ENCODE measurements at regions not wholly inside any gene's neighbourhood (a gene's known extent, or its start where the extent isn't known, plus 50 kb on each side); places are given as distances from the start of the nearest gene placed in this dataset.

DNA sequence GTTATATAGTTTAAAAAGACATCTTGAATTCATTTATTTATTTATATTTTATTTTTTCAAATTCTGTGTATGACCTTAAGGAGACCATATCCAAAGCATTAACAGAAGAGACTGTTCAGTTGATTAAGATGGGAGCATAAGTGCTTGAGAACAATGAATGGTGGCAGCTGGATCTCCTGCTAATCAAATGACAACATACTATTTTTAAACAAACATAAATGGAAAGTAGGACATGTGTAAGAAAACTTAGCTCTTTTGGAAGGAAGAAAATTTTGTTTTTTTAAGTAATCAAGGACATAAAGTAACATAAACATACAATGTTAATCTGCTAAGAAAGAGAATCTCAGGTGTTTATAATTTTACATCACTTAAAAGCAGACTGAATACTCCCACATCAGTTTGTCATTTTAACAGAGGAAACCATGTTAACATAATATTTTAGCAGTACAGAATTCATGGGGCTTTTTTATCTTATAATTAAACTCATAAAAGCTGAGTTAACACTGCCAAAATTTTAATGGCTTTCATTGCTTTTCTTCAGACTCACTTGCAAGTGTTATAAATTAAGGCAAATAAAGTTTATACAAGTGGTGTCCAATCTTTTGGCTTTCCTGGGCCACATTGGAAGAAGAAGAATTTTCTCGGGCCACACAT lies 95.1 kb downstream of the MAD2L1 start:
- no peak overlapping the region for H3K4me3 ChIP-seq (ENCODE audit: low read length)
- H3K4me2 ChIP-seq (ENCODE audit: low read length): no peak overlapping the region
- no peak overlapping the region for H3K27ac ChIP-seq (ENCODE audit: low read length)
- H4K20me1 ChIP-seq (ENCODE audit: insufficient read depth): no peaks in the 10 kb centered on the region
- no peaks in the 10 kb centered on the region for H3F3A ChIP-seq (ENCODE audit: insufficient read depth, low read length, poor library complexity, severe bottlenecking)
- no peaks in the 10 kb centered on the region for H3K36me3 ChIP-seq (ENCODE audit: insufficient read depth, low read length)
- H3K9me2 ChIP-seq (ENCODE audit: insufficient read depth, low read length): no peaks in the 10 kb centered on the region
- H2AFZ ChIP-seq (ENCODE audit: low read depth, low read length): no peak overlapping the region
- no peaks in the 10 kb centered on the region for H3K79me2 ChIP-seq (replicated peaks; ENCODE audit: insufficient read depth, low read length)
- no peaks in the 10 kb centered on the region for H3K27me3 ChIP-seq (ENCODE audit: insufficient read depth, low read depth, low read length)
- no peaks in the 10 kb centered on the region for H3K9me3 ChIP-seq (ENCODE audit: low read length)
- TF ChIP-seq POLR2AphosphoS5 (IDR thresholded peaks at IDR 0.05) (no peak), EP300 (conservative IDR thresholded peaks at IDR 0.05; ENCODE audit: poor library complexity, severe bottlenecking) (no peak)
- TF ChIP-seq, protein P1, sequence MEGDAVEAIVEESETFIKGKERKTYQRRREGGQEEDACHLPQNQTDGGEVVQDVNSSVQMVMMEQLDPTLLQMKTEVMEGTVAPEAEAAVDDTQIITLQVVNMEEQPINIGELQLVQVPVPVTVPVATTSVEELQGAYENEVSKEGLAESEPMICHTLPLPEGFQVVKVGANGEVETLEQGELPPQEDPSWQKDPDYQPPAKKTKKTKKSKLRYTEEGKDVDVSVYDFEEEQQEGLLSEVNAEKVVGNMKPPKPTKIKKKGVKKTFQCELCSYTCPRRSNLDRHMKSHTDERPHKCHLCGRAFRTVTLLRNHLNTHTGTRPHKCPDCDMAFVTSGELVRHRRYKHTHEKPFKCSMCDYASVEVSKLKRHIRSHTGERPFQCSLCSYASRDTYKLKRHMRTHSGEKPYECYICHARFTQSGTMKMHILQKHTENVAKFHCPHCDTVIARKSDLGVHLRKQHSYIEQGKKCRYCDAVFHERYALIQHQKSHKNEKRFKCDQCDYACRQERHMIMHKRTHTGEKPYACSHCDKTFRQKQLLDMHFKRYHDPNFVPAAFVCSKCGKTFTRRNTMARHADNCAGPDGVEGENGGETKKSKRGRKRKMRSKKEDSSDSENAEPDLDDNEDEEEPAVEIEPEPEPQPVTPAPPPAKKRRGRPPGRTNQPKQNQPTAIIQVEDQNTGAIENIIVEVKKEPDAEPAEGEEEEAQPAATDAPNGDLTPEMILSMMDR (IDR thresholded peaks at IDR 0.05; ENCODE audit: poor library complexity, severe bottlenecking): no peak
- H3K9ac ChIP-seq (ENCODE audit: low read length): no peak overlapping the region

DNA sequence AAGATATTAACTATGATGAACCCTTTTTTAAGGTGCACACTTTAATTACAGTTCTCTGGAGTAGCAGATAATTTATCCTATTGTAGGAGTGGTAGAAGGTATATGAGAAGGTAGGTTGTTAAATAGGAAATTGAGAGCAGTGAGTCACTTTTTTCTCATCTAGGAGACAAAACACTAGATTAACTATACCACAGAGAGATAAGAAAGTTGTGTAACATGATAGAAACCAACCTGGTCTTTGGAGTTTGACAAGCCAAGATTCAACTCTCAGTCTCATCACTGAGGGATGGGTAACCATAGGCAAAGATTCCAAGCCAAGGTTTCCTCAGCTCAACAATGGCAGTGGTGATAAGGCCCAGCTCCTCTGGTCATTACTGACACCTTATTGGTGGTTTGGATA lies 104.0 kb downstream of the MAD2L1 start:
- H3K4me3 ChIP-seq (ENCODE audit: low read length): no peak overlapping the region
- no peaks in the 10 kb centered on the region for H3F3A ChIP-seq (ENCODE audit: insufficient read depth, low read length, poor library complexity, severe bottlenecking)
- no peaks in the 10 kb centered on the region for H3K79me2 ChIP-seq (replicated peaks; ENCODE audit: insufficient read depth, low read length)
- H3K36me3 ChIP-seq (ENCODE audit: insufficient read depth, low read length): no peaks in the 10 kb centered on the region
- no peaks in the 10 kb centered on the region for H3K27me3 ChIP-seq (ENCODE audit: insufficient read depth, low read depth, low read length)
- H3K9me2 ChIP-seq (ENCODE audit: insufficient read depth, low read length): no peaks in the 10 kb centered on the region
- no peak overlapping the region for H2AFZ ChIP-seq (ENCODE audit: low read depth, low read length)
- H4K20me1 ChIP-seq (ENCODE audit: insufficient read depth): no peaks in the 10 kb centered on the region
- no peak overlapping the region for H3K4me2 ChIP-seq (ENCODE audit: low read length)
- H3K9ac ChIP-seq (ENCODE audit: low read length): no peak overlapping the region
- TF ChIP-seq MXI1 (conservative IDR thresholded peaks at IDR 0.05; ENCODE audit: poor library complexity, severe bottlenecking): no peak
- no peak for TF ChIP-seq TAF1 (IDR thresholded peaks at IDR 0.05; ENCODE audit: low read depth)
- no peak for TF ChIP-seq EZH2 (IDR thresholded peaks at IDR 0.05; ENCODE audit: borderline replicate concordance, insufficient read depth, low read length, poor library complexity, severe bottlenecking)
- TF ChIP-seq, protein P1 (IDR thresholded peaks at IDR 0.05; ENCODE audit: poor library complexity, severe bottlenecking): no peak
- no peak for TF ChIP-seq SMC3 (conservative IDR thresholded peaks at IDR 0.05; ENCODE audit: poor library complexity)
- no peak for TF ChIP-seq POLR2AphosphoS5 (IDR thresholded peaks at IDR 0.05)
- TF ChIP-seq, protein P2, sequence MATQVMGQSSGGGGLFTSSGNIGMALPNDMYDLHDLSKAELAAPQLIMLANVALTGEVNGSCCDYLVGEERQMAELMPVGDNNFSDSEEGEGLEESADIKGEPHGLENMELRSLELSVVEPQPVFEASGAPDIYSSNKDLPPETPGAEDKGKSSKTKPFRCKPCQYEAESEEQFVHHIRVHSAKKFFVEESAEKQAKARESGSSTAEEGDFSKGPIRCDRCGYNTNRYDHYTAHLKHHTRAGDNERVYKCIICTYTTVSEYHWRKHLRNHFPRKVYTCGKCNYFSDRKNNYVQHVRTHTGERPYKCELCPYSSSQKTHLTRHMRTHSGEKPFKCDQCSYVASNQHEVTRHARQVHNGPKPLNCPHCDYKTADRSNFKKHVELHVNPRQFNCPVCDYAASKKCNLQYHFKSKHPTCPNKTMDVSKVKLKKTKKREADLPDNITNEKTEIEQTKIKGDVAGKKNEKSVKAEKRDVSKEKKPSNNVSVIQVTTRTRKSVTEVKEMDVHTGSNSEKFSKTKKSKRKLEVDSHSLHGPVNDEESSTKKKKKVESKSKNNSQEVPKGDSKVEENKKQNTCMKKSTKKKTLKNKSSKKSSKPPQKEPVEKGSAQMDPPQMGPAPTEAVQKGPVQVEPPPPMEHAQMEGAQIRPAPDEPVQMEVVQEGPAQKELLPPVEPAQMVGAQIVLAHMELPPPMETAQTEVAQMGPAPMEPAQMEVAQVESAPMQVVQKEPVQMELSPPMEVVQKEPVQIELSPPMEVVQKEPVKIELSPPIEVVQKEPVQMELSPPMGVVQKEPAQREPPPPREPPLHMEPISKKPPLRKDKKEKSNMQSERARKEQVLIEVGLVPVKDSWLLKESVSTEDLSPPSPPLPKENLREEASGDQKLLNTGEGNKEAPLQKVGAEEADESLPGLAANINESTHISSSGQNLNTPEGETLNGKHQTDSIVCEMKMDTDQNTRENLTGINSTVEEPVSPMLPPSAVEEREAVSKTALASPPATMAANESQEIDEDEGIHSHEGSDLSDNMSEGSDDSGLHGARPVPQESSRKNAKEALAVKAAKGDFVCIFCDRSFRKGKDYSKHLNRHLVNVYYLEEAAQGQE (IDR thresholded peaks at IDR 0.05; ENCODE audit: borderline replicate concordance): no peak
- no peak for TF ChIP-seq RAD21 (conservative IDR thresholded peaks at IDR 0.05)
- no peak for TF ChIP-seq EP300 (conservative IDR thresholded peaks at IDR 0.05; ENCODE audit: poor library complexity, severe bottlenecking)
- H3K27ac ChIP-seq (ENCODE audit: low read length): no peak overlapping the region
- no peaks in the 10 kb centered on the region for H3K9me3 ChIP-seq (ENCODE audit: low read length)

Data from neural cell (in vitro differentiated cells).